KMS-11 (cell line): ENCODE measurements at regions not wholly inside any gene's neighbourhood (a gene's known extent, or its start where the extent isn't known, plus 50 kb on each side); places are given as distances from the start of the nearest gene placed in this dataset.

ENCODE experiments used
- H2AFZ ChIP-seq: fragments of 200-600 bp; sonication (generic); 2 replicates; pipeline ENCODE4 v1.6.1; 2016; ENCODE audit warnings: antibody characterized with exemption, mixed run types, low read depth
- H3K27ac ChIP-seq: fragments of 200-600 bp; sonication (generic); 2 replicates; pipeline ENCODE4 v1.6.1; 2016; ENCODE audit warnings: mild to moderate bottlenecking, mixed run types
- H3K27me3 ChIP-seq: fragments of 200-600 bp; sonication (generic); 2 replicates; pipeline ENCODE4 v1.6.1; 2017; ENCODE audit warnings: mild to moderate bottlenecking, low read depth, mixed run types, moderate library complexity; ENCODE audit not compliant: insufficient read depth
- H3K36me3 ChIP-seq: fragments of 200-600 bp; sonication (generic); 2 replicates; pipeline ENCODE4 v1.6.1; 2017; ENCODE audit warnings: mild to moderate bottlenecking, mixed run types; ENCODE audit not compliant: insufficient read depth
- H3K4me1 ChIP-seq: fragments of 200-600 bp; sonication (generic); 2 replicates; pipeline ENCODE4 v1.6.1; 2016; ENCODE audit warnings: mild to moderate bottlenecking, low read depth, mixed run types; ENCODE audit not compliant: poor library complexity, severe bottlenecking
- H3K4me2 ChIP-seq: fragments of 200-600 bp; sonication (generic); 2 replicates; pipeline ENCODE4 v1.7.0; 2016; ENCODE audit warnings: mild to moderate bottlenecking, mixed run types
- H3K4me3 ChIP-seq: fragments of 200-600 bp; sonication (generic); IDR thresholded peaks from 2 replicates; pipeline ENCODE4 v1.6.1; 2017; ENCODE audit warnings: low read depth, low read length, mixed read lengths; ENCODE audit not compliant: insufficient read depth
- H3K79me2 ChIP-seq: fragments of 200-600 bp; sonication (generic); 2 replicates; pipeline ENCODE4 v1.6.1; 2016; ENCODE audit warnings: low read depth, mixed run types; ENCODE audit not compliant: insufficient read depth
- H3K9ac ChIP-seq: fragments of 200-600 bp; sonication (generic); 2 replicates; pipeline ENCODE4 v1.6.1; 2016; ENCODE audit warnings: mild to moderate bottlenecking, mixed run types
- H4K20me1 ChIP-seq: fragments of 200-600 bp; sonication (generic); 2 replicates; pipeline ENCODE4 v1.6.1; 2016; ENCODE audit warnings: mild to moderate bottlenecking, mixed run types; ENCODE audit not compliant: insufficient read depth
- CTCF ChIP-seq: fragments of 200-600 bp; sonication (generic); conservative IDR thresholded peaks from 2 replicates; pipeline ENCODE4 v1.6.1; 2017; ENCODE audit warnings: low read depth, mild to moderate bottlenecking, antibody characterized with exemption, low read length, moderate library complexity, mixed read lengths

DNA sequence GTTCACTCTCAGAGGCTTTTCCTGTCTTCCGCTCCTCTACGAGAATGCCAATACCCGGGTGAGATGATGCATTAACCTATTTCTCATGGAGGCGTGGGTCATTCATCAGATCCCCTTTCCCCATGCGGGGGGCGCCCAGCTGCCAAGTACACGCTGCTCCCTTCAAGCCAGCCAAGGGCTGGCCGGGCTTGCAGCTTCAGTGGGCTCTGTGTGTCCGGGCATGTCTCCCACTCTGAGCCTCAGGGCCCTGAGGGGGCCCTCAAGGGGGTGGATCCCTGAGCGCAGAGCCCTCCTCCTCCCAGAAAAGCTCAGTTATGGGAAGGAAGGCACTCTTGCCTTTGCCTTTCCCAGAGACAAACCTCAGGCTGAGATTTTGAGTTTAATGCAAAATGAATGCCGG, 431.8 kb upstream of the MYT1L start:
- H3K4me2 ChIP-seq, result no peak overlapping the region
- no peaks in the 10 kb centered on the region for H3K27me3 ChIP-seq
- H3K4me1 ChIP-seq, result no peaks in the 10 kb centered on the region
- no peaks in the 10 kb centered on the region for H4K20me1 ChIP-seq
- H3K9ac ChIP-seq, result no peak overlapping the region
- H3K79me2 ChIP-seq, result no peaks in the 10 kb centered on the region
- H3K36me3 ChIP-seq, result no peaks in the 10 kb centered on the region
- no peak overlapping the region for H3K4me3 ChIP-seq
- no peak overlapping the region for H3K27ac ChIP-seq
- TF ChIP-seq CTCF, result no peak
- H2AFZ ChIP-seq, result no peak overlapping the region

GRCh38 chr2:2762166-2762908, 431.3 kb upstream of the MYT1L start:
- no peaks in the 10 kb centered on the region for H3K79me2 ChIP-seq
- no peak overlapping the region for H3K9ac ChIP-seq
- H3K4me2 ChIP-seq, result no peak overlapping the region
- H3K27ac ChIP-seq, result no peak overlapping the region
- H3K4me1 ChIP-seq, result no peaks in the 10 kb centered on the region
- H3K36me3 ChIP-seq, result no peaks in the 10 kb centered on the region
- H4K20me1 ChIP-seq, result no peaks in the 10 kb centered on the region
- H3K27me3 ChIP-seq, result no peaks in the 10 kb centered on the region
- H3K4me3 ChIP-seq, result no peak overlapping the region
- H2AFZ ChIP-seq, result no peak overlapping the region
- no peak for TF ChIP-seq CTCF

GRCh38 chr2:2758793-2759367, 427.8 kb upstream of the MYT1L start:
- no peak for TF ChIP-seq CTCF
- Histone ChIP-seq H3K4me3 (no peak overlapping the region), H3K4me1 (no peaks in the 10 kb centered on the region), H3K79me2 (no peaks in the 10 kb centered on the region), H3K27me3 (no peaks in the 10 kb centered on the region), H3K36me3 (no peaks in the 10 kb centered on the region), H3K27ac (no peak overlapping the region), H3K9ac (no peak overlapping the region), H2AFZ (no peak overlapping the region), H4K20me1 (no peaks in the 10 kb centered on the region), H3K4me2 (no peak overlapping the region)

DNA sequence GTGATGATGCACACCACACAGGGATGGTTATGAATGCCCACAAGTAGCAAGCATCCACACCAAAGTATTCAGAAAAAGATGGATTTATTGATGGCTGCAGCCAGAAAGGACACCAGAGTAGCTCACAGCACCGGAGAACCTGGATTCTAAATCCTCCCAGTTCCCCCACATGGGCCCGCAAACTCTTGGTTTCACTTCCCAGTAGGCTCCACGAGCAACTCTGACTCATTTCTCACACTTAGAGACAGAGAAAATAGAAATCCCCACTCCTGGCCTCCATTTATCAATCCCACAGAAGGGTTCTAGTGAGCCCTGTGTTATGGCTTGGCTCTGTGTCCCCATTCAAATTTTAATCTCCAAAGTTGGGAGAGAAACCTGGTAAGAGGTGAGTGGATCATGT, 426.7 kb upstream of the MYT1L start:
- H3K27ac ChIP-seq, result no peak overlapping the region
- H3K36me3 ChIP-seq, result no peaks in the 10 kb centered on the region
- H2AFZ ChIP-seq, result no peak overlapping the region
- no peaks in the 10 kb centered on the region for H3K4me1 ChIP-seq
- no peaks in the 10 kb centered on the region for H3K79me2 ChIP-seq
- TF ChIP-seq CTCF, result no peak
- no peaks in the 10 kb centered on the region for H4K20me1 ChIP-seq
- H3K4me2 ChIP-seq, result no peak overlapping the region
- H3K9ac ChIP-seq, result no peak overlapping the region
- H3K27me3 ChIP-seq, result no peaks in the 10 kb centered on the region
- no peak overlapping the region for H3K4me3 ChIP-seq
